ENCODE measurements at regions not wholly inside any gene's neighbourhood (a gene's known extent, or its start where the extent isn't known, plus 50 kb on each side); places are given as distances from the start of the nearest gene placed in this dataset.
"Not testable (repeated sequence)": the region's sequence is repeated elsewhere in the genome, so short reads cannot be mapped to it uniquely, and the experiment has no call there.

GRCh38 chr6:147977851-147978465, 364.7 kb upstream of the SASH1 start:
- DNase-seq (ENCODE audit: low spot score) = no peak

- DNase-seq (ENCODE audit: low spot score) = no peak
Observed at GRCh38 chr6:147979966-147980365, 362.7 kb upstream of the SASH1 start.

- DNase-seq (ENCODE audit: low spot score) = no peak
Observed at GRCh38 chr6:147983581-147984366, 358.9 kb upstream of the SASH1 start.

GRCh38 chr6:147986846-147987245, 355.8 kb upstream of the SASH1 start:
- DNase-seq (ENCODE audit: low spot score) = no peak

- DNase-seq (ENCODE audit: low spot score) = no peak
Observed at GRCh38 chr6:147990159-147990558, 352.5 kb upstream of the SASH1 start.

GRCh38 chr6:147991961-147992360, 350.7 kb upstream of the SASH1 start:
- no peak for DNase-seq (ENCODE audit: low spot score)

- DNase-seq (ENCODE audit: low spot score) = no peak
Observed at GRCh38 chr6:147999001-147999540, 343.6 kb upstream of the SASH1 start.

GRCh38 chr6:148001844-148002642, 340.6 kb upstream of the SASH1 start:
- no peak for DNase-seq (ENCODE audit: low spot score)

- DNase-seq (ENCODE audit: low spot score) = no peak
Observed at GRCh38 chr6:148004651-148005050, 338.0 kb upstream of the SASH1 start.

- DNase-seq (ENCODE audit: low spot score) = no peak
Observed at GRCh38 chr6:148005806-148006205, 336.8 kb upstream of the SASH1 start.

GRCh38 chr6:148010516-148010915, 332.1 kb upstream of the SASH1 start:
- DNase-seq (ENCODE audit: low spot score) = not testable (repeated sequence)

GRCh38 chr6:148016013-148016412, 326.6 kb upstream of the SASH1 start:
- DNase-seq (ENCODE audit: low spot score) = no peak

- no peak for DNase-seq (ENCODE audit: low spot score)
Observed at GRCh38 chr6:148021165-148021564, 321.5 kb upstream of the SASH1 start.

- DNase-seq (ENCODE audit: low spot score) = no peak
Observed at GRCh38 chr6:148021699-148022098, 320.9 kb upstream of the SASH1 start.

- DNase-seq (ENCODE audit: low spot score) = not testable (repeated sequence)
Observed at GRCh38 chr6:148022279-148022678, 320.4 kb upstream of the SASH1 start.

GRCh38 chr6:148027201-148027600, 315.4 kb upstream of the SASH1 start:
- DNase-seq (ENCODE audit: low spot score) = no peak

GRCh38 chr6:148035806-148036390, 306.7 kb upstream of the SASH1 start:
- DNase-seq (ENCODE audit: low spot score) = no peak

- DNase-seq (ENCODE audit: low spot score) = no peak
Observed at GRCh38 chr6:148037496-148037895, 305.1 kb upstream of the SASH1 start.

GRCh38 chr6:148041546-148041945, 301.1 kb upstream of the SASH1 start:
- DNase-seq (ENCODE audit: low spot score) = no peak

- DNase-seq (ENCODE audit: low spot score) = no peak
Observed at GRCh38 chr6:148042536-148042935, 300.1 kb upstream of the SASH1 start.

- no peak for DNase-seq (ENCODE audit: low spot score)
Observed at GRCh38 chr6:148044261-148044751, 298.3 kb upstream of the SASH1 start.

- DNase-seq (ENCODE audit: low spot score) = no peak
Observed at GRCh38 chr6:148044921-148045320, 297.7 kb upstream of the SASH1 start.
